Ovary (tissue), 3 donors: ENCODE measurements at regions not wholly inside any gene's neighbourhood (a gene's known extent, or its start where the extent isn't known, plus 50 kb on each side); places are given as distances from the start of the nearest gene placed in this dataset.

ENCODE experiments used
- EP300 ChIP-seq: sonication (generic); formaldehyde crosslinking; IDR thresholded peaks from one replicate; pipeline ENCODE4 v1.6.1; 2017; ENCODE audit warnings: antibody characterized with exemption
- TF ChIP-seq, protein P1 (sequence below), 3 donors: fragments of 450-650 bp in 2 of 3; fragments of 200-600 bp in 1 of 3; IDR thresholded peaks; one replicate each; pipeline versions ENCODE4 v1.5.1 to v1.8.0; 2016 to 2022; ENCODE audit warnings: antibody characterized with exemption in 3 of 3, mild to moderate bottlenecking in 1 of 3
- donor health status: DM: no; HTN: no; CAD: no.

- TF ChIP-seq, protein P1, sequence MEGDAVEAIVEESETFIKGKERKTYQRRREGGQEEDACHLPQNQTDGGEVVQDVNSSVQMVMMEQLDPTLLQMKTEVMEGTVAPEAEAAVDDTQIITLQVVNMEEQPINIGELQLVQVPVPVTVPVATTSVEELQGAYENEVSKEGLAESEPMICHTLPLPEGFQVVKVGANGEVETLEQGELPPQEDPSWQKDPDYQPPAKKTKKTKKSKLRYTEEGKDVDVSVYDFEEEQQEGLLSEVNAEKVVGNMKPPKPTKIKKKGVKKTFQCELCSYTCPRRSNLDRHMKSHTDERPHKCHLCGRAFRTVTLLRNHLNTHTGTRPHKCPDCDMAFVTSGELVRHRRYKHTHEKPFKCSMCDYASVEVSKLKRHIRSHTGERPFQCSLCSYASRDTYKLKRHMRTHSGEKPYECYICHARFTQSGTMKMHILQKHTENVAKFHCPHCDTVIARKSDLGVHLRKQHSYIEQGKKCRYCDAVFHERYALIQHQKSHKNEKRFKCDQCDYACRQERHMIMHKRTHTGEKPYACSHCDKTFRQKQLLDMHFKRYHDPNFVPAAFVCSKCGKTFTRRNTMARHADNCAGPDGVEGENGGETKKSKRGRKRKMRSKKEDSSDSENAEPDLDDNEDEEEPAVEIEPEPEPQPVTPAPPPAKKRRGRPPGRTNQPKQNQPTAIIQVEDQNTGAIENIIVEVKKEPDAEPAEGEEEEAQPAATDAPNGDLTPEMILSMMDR (IDR thresholded peaks at IDR 0.05) = no peak
- no peak for TF ChIP-seq EP300
These were observed 239.5 kb upstream of the PCDH9 start for GRCh38 chr13:67469623-67470022.
